HepG2 (cell line): ENCODE measurements at regions not wholly inside any gene's neighbourhood (a gene's known extent, or its start where the extent isn't known, plus 50 kb on each side); places are given as distances from the start of the nearest gene placed in this dataset.

Source experiments
- ATAC-seq: fragments of 200-7000 bp; cut with Tn5 transposase; 3 replicates; pipeline ENCODE4 v1.9.1; 2020; ENCODE audit warnings: mild to moderate bottlenecking, moderate library complexity
- BruUV-seq: library from RNA; stranded (reverse); fragments of 400-500 nt; replicated peaks from 2 replicates; lab custom pipeline; 2021; lab: Mats Ljungman, UMichigan
- CTCF ChIA-PET: fragments of 300-600 bp; formaldehyde crosslinking; extraction: SDS; loops from one replicate; lab custom pipeline; 2021; ENCODE audit warnings: low total read pairs, inconsistent platforms, low intra/inter-chr PET ratio; lab: Yijun Ruan, JAX
- POLR2A ChIA-PET: fragments of 350-600 bp; sonication (Branson Sonifier 250); formaldehyde crosslinking; loops from one replicate; lab custom pipeline; 2020; ENCODE audit warnings: antibody characterized with exemption, inconsistent platforms; lab: Yijun Ruan, JAX
- DNase-seq: peaks from one replicate; pipeline ENCODE4 v3.0.0-alpha.2; 2015; ENCODE audit warnings: low spot score
- FAIRE-seq: peaks from 3 replicates; lab custom pipeline; 2011; peaks lifted over from hg19 to GRCh38; lab: Jason Lieb, UNC
- H2AFZ ChIP-seq: one replicate; pipeline ENCODE4 v1.6.1; 2011; ENCODE audit warnings: low read length, inconsistent platforms
- H3K27ac ChIP-seq: fragments of 300-600 bp; 3 replicates; pipeline ENCODE4 v1.8.0; 2011; ENCODE audit warnings: mixed run types, mild to moderate bottlenecking, mixed read lengths, low read length, inconsistent platforms; ENCODE audit not compliant: insufficient read depth; ENCODE audit errors: extremely low read length
- H3K27me3 ChIP-seq, 2 experiments: fragments of 200-600 bp in 1 of 2; 2 replicates in 1 of 2; 3 replicates in 1 of 2; pipeline versions ENCODE4 v1.6.0 to v1.8.0; 2011; ENCODE audit warnings: low read length in 2 of 2, mild to moderate bottlenecking in 2 of 2, moderate library complexity in 2 of 2, inconsistent platforms in 1 of 2; ENCODE audit not compliant: insufficient read depth in 2 of 2, control insufficient read depth in 1 of 2
- H3K36me3 ChIP-seq, 2 experiments: fragments of 200-600 bp in 1 of 2; replicated peaks in 1 of 2; 2 replicates in 1 of 2; 3 replicates in 1 of 2; pipeline versions ENCODE4 v1.5.1 to v1.8.0; 2011; ENCODE audit warnings: low read length in 2 of 2, inconsistent platforms in 1 of 2; ENCODE audit not compliant: insufficient read depth in 2 of 2, control insufficient read depth in 1 of 2
- H3K4me1 ChIP-seq: 2 replicates; pipeline ENCODE4 v1.5.1; 2012; ENCODE audit warnings: low read length, inconsistent platforms; ENCODE audit not compliant: insufficient read depth
- H3K4me2 ChIP-seq: 2 replicates; pipeline ENCODE4 v1.6.0; 2011; ENCODE audit warnings: low read depth, low read length, inconsistent platforms
- H3K4me3 ChIP-seq, 3 experiments: fragments of 200-600 bp in 1 of 3; sonication (generic), shearing (Covaris generic) in 1 of 3; replicated peaks in 1 of 3; 2 replicates each; pipeline ENCODE4 v1.5.1; 2011 to 2016; ENCODE audit warnings: low read length in 3 of 3, inconsistent platforms in 2 of 3, low read depth in 2 of 3, mild to moderate bottlenecking in 2 of 3, control low read depth in 1 of 3, mixed read lengths in 1 of 3; ENCODE audit not compliant: insufficient read depth in 1 of 3
- H3K79me2 ChIP-seq: one replicate; pipeline ENCODE4 v1.6.1; 2011; ENCODE audit warnings: low read length, inconsistent platforms; ENCODE audit not compliant: insufficient read depth
- H3K9ac ChIP-seq: 2 replicates; pipeline ENCODE4 v1.6.0; 2011; ENCODE audit warnings: mild to moderate bottlenecking, low read depth, low read length, inconsistent platforms; ENCODE audit not compliant: insufficient read depth
- H3K9me3 ChIP-seq: 2 replicates; pipeline ENCODE4 v1.5.1; 2012; ENCODE audit warnings: mild to moderate bottlenecking, low read length
- H4K20me1 ChIP-seq: 2 replicates; pipeline ENCODE4 v1.6.0; 2011; ENCODE audit warnings: inconsistent platforms, mild to moderate bottlenecking, low read length, moderate library complexity; ENCODE audit not compliant: insufficient read depth
- FOXM1 ChIP-seq: sonication (generic); formaldehyde crosslinking; IDR thresholded peaks from 2 replicates; pipeline ENCODE4 v1.5.0; 2020; ENCODE audit warnings: missing genetic modification reagents
- MLLT10 ChIP-seq: sonication (generic); formaldehyde crosslinking; IDR thresholded peaks from 2 replicates; pipeline ENCODE4 v1.4.0; 2020; ENCODE audit warnings: missing genetic modification reagents
- MXI1 ChIP-seq: IDR thresholded peaks from 3 replicates; pipeline ENCODE4 v1.6.1; 2012; ENCODE audit warnings: low read depth, low read length, inconsistent platforms, borderline replicate concordance
- NFKB2 ChIP-seq: sonication (generic); formaldehyde crosslinking; IDR thresholded peaks from 2 replicates; pipeline ENCODE4 v1.4.0; 2020; ENCODE audit warnings: missing genetic modification reagents, borderline replicate concordance
- RFXAP ChIP-seq: sonication (generic); formaldehyde crosslinking; IDR thresholded peaks from 2 replicates; pipeline ENCODE4 v1.4.0; 2020; ENCODE audit warnings: missing genetic modification reagents, borderline replicate concordance
- ZNF207 ChIP-seq: fragments of 450-650 bp; IDR thresholded peaks from 2 replicates; pipeline ENCODE4 v1.6.1; 2016; ENCODE audit warnings: antibody characterized with exemption, borderline replicate concordance
- ZNF253 ChIP-seq: sonication (generic); formaldehyde crosslinking; IDR thresholded peaks from 2 replicates; pipeline ENCODE4 v1.8.0; 2022; ENCODE audit warnings: mild to moderate bottlenecking, missing genetic modification reagents, borderline replicate concordance
- ZNF709 ChIP-seq: sonication (generic); formaldehyde crosslinking; IDR thresholded peaks from 2 replicates; pipeline ENCODE4 v1.5.0; 2020; ENCODE audit warnings: mild to moderate bottlenecking, missing genetic modification reagents
- ZNF781 ChIP-seq: sonication (generic); formaldehyde crosslinking; IDR thresholded peaks from 2 replicates; pipeline ENCODE4 v1.5.1; 2020; ENCODE audit warnings: borderline replicate concordance, mild to moderate bottlenecking, missing genetic modification reagents; ENCODE audit errors: not compliant biosample characterization
- WGBS: methylation state at CpG from one replicate; pipeline ENCODE4 v1.1.6; 2017; ENCODE audit warnings: low lambda C conversion rate; 5-methylcytosine and 5-hydroxymethylcytosine counted together
- in situ Hi-C: cut with HindIII; loops from 2 replicates; pipeline ENCODE4 v1.10.0; 2017; ENCODE audit warnings: low pct_unique_long_range_greater_than_20kb; ENCODE audit not compliant: extremely low pct_ligation_motif_present
- intact Hi-C: fragments of 100-400 bp; cut with micrococcal nuclease; formaldehyde crosslinking; loops from one replicate; pipeline ENCODE4 v1.10.0; 2022; ENCODE audit not compliant: unreplicated experiment
- TF ChIP-seq, protein P1 (sequence below): sonication (generic); formaldehyde crosslinking; conservative IDR thresholded peaks from 2 replicates; pipeline ENCODE4 v1.4.0; 2020; ENCODE audit warnings: missing genetic modification reagents
- TF ChIP-seq, protein P2 (sequence below): sonication (generic); formaldehyde crosslinking; IDR thresholded peaks from 2 replicates; pipeline ENCODE4 v1.4.0; 2020; ENCODE audit warnings: missing genetic modification reagents
- TF ChIP-seq, protein P3 (sequence below): IDR thresholded peaks from 2 replicates; pipeline ENCODE4 v1.6.1; 2016; ENCODE audit warnings: mild to moderate bottlenecking, missing biosample characterization, missing genetic modification reagents

DNA sequence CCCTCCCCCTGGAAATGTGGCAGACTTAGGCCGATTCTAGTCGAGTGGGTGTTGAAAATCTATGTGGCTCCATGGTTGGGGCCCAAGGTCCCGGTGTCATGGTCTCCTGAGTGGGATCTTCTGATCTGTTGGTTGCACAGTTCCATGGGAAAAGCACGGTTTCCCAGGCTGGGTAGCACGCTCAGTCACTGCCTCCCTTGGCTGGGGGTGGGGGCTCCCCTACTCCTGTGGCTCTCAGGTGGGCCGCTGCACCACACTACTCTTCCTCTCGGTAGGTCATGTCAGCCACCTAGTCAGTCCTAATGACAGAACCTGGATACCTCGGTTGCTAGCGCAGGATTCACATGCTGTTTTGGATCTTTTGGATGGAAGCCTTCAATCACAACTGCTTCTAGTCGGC is 247.0 kb downstream of the SPRY2 start:
- in situ Hi-C loops (no loop called here), intact Hi-C loops (no loop called here)
- POLR2A ChIA-PET, result no interaction called here
- Histone ChIP-seq H4K20me1 (no peaks in the 10 kb centered on the region), H3K27ac (no peak overlapping the region), H3K4me3 (no peak overlapping the region), H3K4me1 (no peaks in the 10 kb centered on the region), H3K27me3 (no peaks in the 10 kb centered on the region), H3K9me3 (peaks cover 5% of the 10 kb centered on the region; the same call in 1 of the 2 replicates), H3K9ac (no peak overlapping the region), H3K4me2 (no peak overlapping the region), H3K79me2 (no peaks in the 10 kb centered on the region), H2AFZ (no peak overlapping the region), H3K36me3 (no peaks in the 10 kb centered on the region)
- no peak for ATAC-seq
- TF ChIP-seq ZNF253 (CRISPR knock-in tag) (no peak), MLLT10 (CRISPR knock-in tag) (no peak), ZNF781 (CRISPR knock-in tag) (no peak), RFXAP (CRISPR knock-in tag) (no peak), FOXM1 (CRISPR knock-in tag) (no peak)
- TF ChIP-seq, protein P1, sequence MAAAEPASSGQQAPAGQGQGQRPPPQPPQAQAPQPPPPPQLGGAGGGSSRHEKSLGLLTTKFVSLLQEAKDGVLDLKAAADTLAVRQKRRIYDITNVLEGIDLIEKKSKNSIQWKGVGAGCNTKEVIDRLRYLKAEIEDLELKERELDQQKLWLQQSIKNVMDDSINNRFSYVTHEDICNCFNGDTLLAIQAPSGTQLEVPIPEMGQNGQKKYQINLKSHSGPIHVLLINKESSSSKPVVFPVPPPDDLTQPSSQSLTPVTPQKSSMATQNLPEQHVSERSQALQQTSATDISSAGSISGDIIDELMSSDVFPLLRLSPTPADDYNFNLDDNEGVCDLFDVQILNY (CRISPR knock-in tag), result no peak
- 28% methylated on average over 5 of the region's 10 CpGs for WGBS
- no peak for DNase-seq
- FAIRE-seq, result no peak
- CTCF ChIA-PET, result no interaction called here
- no TSS peak for BruUV-seq

DNA sequence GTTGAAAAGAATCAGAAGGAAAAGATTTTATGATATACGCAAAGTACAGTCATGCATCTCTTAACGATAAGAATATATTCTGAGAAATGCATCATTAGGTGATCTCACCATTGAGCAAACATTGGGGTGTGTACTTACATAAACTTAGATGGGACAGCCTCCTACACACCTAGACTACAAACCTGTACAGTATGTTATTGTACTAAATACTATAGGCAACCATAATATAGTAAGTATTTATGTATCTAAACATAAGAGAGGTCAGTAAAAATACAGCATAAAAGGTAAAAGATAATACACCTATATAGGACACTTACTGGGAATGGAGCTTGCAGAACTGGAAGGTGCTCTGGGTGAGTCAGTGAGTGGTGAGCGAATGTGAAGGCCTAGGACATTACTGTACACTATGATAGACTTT is 254.6 kb downstream of the SPRY2 start:
- no peaks in the 10 kb centered on the region for H3K4me1 ChIP-seq

More for the DNA sequence above, 254.6 kb downstream of the SPRY2 start:
- intact Hi-C loops, result no loop called here
- no peak overlapping the region for H3K4me3 ChIP-seq
- no peak for TF ChIP-seq MXI1
- TF ChIP-seq ZNF207, result no peak
- no peak for TF ChIP-seq ZNF709 (CRISPR knock-in tag)
- TF ChIP-seq, protein P2, sequence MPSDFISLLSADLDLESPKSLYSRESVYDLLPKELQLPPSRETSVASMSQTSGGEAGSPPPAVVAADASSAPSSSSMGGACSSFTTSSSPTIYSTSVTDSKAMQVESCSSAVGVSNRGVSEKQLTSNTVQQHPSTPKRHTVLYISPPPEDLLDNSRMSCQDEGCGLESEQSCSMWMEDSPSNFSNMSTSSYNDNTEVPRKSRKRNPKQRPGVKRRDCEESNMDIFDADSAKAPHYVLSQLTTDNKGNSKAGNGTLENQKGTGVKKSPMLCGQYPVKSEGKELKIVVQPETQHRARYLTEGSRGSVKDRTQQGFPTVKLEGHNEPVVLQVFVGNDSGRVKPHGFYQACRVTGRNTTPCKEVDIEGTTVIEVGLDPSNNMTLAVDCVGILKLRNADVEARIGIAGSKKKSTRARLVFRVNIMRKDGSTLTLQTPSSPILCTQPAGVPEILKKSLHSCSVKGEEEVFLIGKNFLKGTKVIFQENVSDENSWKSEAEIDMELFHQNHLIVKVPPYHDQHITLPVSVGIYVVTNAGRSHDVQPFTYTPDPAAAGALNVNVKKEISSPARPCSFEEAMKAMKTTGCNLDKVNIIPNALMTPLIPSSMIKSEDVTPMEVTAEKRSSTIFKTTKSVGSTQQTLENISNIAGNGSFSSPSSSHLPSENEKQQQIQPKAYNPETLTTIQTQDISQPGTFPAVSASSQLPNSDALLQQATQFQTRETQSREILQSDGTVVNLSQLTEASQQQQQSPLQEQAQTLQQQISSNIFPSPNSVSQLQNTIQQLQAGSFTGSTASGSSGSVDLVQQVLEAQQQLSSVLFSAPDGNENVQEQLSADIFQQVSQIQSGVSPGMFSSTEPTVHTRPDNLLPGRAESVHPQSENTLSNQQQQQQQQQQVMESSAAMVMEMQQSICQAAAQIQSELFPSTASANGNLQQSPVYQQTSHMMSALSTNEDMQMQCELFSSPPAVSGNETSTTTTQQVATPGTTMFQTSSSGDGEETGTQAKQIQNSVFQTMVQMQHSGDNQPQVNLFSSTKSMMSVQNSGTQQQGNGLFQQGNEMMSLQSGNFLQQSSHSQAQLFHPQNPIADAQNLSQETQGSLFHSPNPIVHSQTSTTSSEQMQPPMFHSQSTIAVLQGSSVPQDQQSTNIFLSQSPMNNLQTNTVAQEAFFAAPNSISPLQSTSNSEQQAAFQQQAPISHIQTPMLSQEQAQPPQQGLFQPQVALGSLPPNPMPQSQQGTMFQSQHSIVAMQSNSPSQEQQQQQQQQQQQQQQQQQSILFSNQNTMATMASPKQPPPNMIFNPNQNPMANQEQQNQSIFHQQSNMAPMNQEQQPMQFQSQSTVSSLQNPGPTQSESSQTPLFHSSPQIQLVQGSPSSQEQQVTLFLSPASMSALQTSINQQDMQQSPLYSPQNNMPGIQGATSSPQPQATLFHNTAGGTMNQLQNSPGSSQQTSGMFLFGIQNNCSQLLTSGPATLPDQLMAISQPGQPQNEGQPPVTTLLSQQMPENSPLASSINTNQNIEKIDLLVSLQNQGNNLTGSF (CRISPR knock-in tag), result no peak
- TF ChIP-seq, protein P3, sequence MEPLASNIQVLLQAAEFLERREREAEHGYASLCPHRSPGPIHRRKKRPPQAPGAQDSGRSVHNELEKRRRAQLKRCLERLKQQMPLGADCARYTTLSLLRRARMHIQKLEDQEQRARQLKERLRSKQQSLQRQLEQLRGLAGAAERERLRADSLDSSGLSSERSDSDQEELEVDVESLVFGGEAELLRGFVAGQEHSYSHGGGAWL, result no peak
- no peak for TF ChIP-seq NFKB2 (CRISPR knock-in tag)
- TF ChIP-seq, all 625 proteins: peak for 0
- no peak overlapping the region for H3K27ac ChIP-seq
- FAIRE-seq (no peak), DNase-seq (no peak), ATAC-seq (no peak)
- CTCF ChIA-PET, result no interaction called here
- BruUV-seq, result no TSS peak
- no peaks in the 10 kb centered on the region for H3K79me2 ChIP-seq
- POLR2A ChIA-PET, result no interaction called here
- no peaks in the 10 kb centered on the region for H3K9me3 ChIP-seq
- no peak overlapping the region for H3K4me2 ChIP-seq
- H3K36me3 ChIP-seq, result no peaks in the 10 kb centered on the region
- no peak overlapping the region for H2AFZ ChIP-seq
- no peaks in the 10 kb centered on the region for H4K20me1 ChIP-seq
- in situ Hi-C loops, result no loop called here
- no peak overlapping the region for H3K9ac ChIP-seq
- WGBS, result 3% methylated on average over 3 of the region's 3 CpGs
- no peaks in the 10 kb centered on the region for H3K27me3 ChIP-seq
